K562 (cell line): ENCODE measurements at regions not wholly inside any gene's neighbourhood (a gene's known extent, or its start where the extent isn't known, plus 50 kb on each side); places are given as distances from the start of the nearest gene placed in this dataset.

Source experiments
- ATAC-seq: fragments of 200-7000 bp; cut with Tn5 transposase; 3 replicates; pipeline ENCODE4 v1.9.1; 2020; ENCODE audit warnings: moderate library complexity
- BruUV-seq: library from RNA; stranded (reverse); fragments of 400-500 nt; replicated peaks from 2 replicates; lab custom pipeline; 2021; lab: Mats Ljungman, UMichigan
- CTCF ChIA-PET: fragments of 300-600 bp; formaldehyde crosslinking; extraction: SDS; loops from one replicate; lab custom pipeline; 2021; ENCODE audit warnings: low intra/inter-chr PET ratio; lab: Yijun Ruan, JAX
- POLR2A ChIA-PET: fragments of 300-600, 350-650 bp; sonication (Branson Sonifier 250); formaldehyde crosslinking; extraction: SDS; loops from one replicate; lab custom pipeline; 2021; ENCODE audit warnings: antibody characterized with exemption, inconsistent platforms; lab: Yijun Ruan, JAX
- DNase-seq, 4 experiments: peaks; one replicate each; pipeline versions ENCODE4 v3.0.0 to v3.0.0-alpha.2; 2011 to 2018; ENCODE audit warnings: low spot score in 3 of 4, mixed read lengths in 3 of 4; ENCODE audit errors: extremely low read depth in 1 of 4
- FAIRE-seq: peaks from 2 replicates; lab custom pipeline; 2011; peaks lifted over from hg19 to GRCh38; lab: Jason Lieb, UNC
- H2AFZ ChIP-seq: 2 replicates; pipeline ENCODE4 v1.6.0; 2011; ENCODE audit warnings: low read depth, low read length, control low read depth, inconsistent platforms
- H3K27ac ChIP-seq: fragments of 200-600 bp; 3 replicates; pipeline ENCODE4 v1.8.0; 2011; ENCODE audit warnings: low read depth, mild to moderate bottlenecking, control low read depth, inconsistent platforms, low read length, moderate library complexity, mixed read lengths; ENCODE audit errors: extremely low read depth
- H3K27me3 ChIP-seq, 2 experiments: fragments of 300-600 bp in 1 of 2; 2 replicates in 1 of 2; 3 replicates in 1 of 2; pipeline versions ENCODE4 v1.6.0 to v1.8.0; 2011; ENCODE audit warnings: inconsistent platforms in 2 of 2, low read length in 2 of 2, mild to moderate bottlenecking in 1 of 2, mixed read lengths in 1 of 2, moderate library complexity in 1 of 2; ENCODE audit not compliant: control insufficient read depth in 2 of 2, insufficient read depth in 2 of 2
- H3K36me3 ChIP-seq: fragments of 300-600 bp; 3 replicates; pipeline ENCODE4 v1.8.0; 2011; ENCODE audit warnings: mild to moderate bottlenecking, low read length, inconsistent platforms; ENCODE audit not compliant: control insufficient read depth, insufficient read depth
- H3K4me1 ChIP-seq, 2 experiments: fragments of 200-600 bp in 1 of 2; replicated peaks in 1 of 2; 2 replicates in 1 of 2; 3 replicates in 1 of 2; pipeline versions ENCODE4 v1.5.1 to v1.8.0; 2011; ENCODE audit warnings: inconsistent platforms in 2 of 2, low read length in 2 of 2, mild to moderate bottlenecking in 1 of 2, mixed read lengths in 1 of 2, moderate library complexity in 1 of 2; ENCODE audit not compliant: control insufficient read depth in 2 of 2, insufficient read depth in 2 of 2
- H3K4me2 ChIP-seq: 2 replicates; pipeline ENCODE4 v1.6.1; 2011; ENCODE audit warnings: low read length, control low read depth, inconsistent platforms, mixed read lengths; ENCODE audit not compliant: insufficient read depth
- H3K4me3 ChIP-seq: fragments of 200-600 bp; sonication (generic), shearing (Covaris generic); 2 replicates; pipeline ENCODE4 v1.5.1; 2016; ENCODE audit warnings: control low read depth, inconsistent platforms
- H3K79me2 ChIP-seq: fragments of 200-600 bp; 3 replicates; pipeline ENCODE4 v1.8.0; 2011; ENCODE audit warnings: low read length, inconsistent platforms; ENCODE audit not compliant: control insufficient read depth, insufficient read depth
- H3K9ac ChIP-seq, 2 experiments: 2 replicates each; pipeline versions ENCODE4 v1.6.0 to v1.6.1; 2011; ENCODE audit warnings: low read depth in 2 of 2, low read length in 2 of 2, control low read depth in 1 of 2, inconsistent platforms in 1 of 2, mild to moderate bottlenecking in 1 of 2, mixed read lengths in 1 of 2; ENCODE audit not compliant: insufficient read depth in 1 of 2
- H3K9me1 ChIP-seq: one replicate; pipeline ENCODE4 v1.6.0; 2011; ENCODE audit warnings: inconsistent platforms, mild to moderate bottlenecking, low read length, moderate library complexity; ENCODE audit not compliant: control insufficient read depth, insufficient read depth
- H3K9me3 ChIP-seq: replicated peaks from 2 replicates; pipeline ENCODE4 v1.5.1; 2011; ENCODE audit warnings: low read depth, low read length, inconsistent platforms; ENCODE audit not compliant: control insufficient read depth, insufficient read depth
- H4K20me1 ChIP-seq: replicated peaks from 2 replicates; pipeline ENCODE4 v1.6.1; 2011; ENCODE audit warnings: low read length, inconsistent platforms, mixed read lengths; ENCODE audit not compliant: control insufficient read depth, insufficient read depth
- CTBP1 ChIP-seq: fragments of 450-650 bp; IDR thresholded peaks from 2 replicates; pipeline ENCODE4 v1.6.1; 2016; ENCODE audit warnings: borderline replicate concordance
- FOS ChIP-seq: IDR thresholded peaks from 3 replicates; pipeline ENCODE4 v1.6.1; 2011; ENCODE audit not compliant: insufficient read length; ENCODE audit errors: extremely low read depth
- MTF1 ChIP-seq: fragments of 250-450 bp; sonication (Bioruptor Pico); IDR thresholded peaks from 2 replicates; pipeline ENCODE4 v1.9.0; 2021; ENCODE audit warnings: moderate library complexity, mild to moderate bottlenecking, inconsistent platforms, borderline replicate concordance
- POLR2G ChIP-seq: fragments of 200-400 bp; formaldehyde crosslinking; IDR thresholded peaks from 2 replicates; pipeline ENCODE4 v1.6.1; 2017; ENCODE audit warnings: low read depth, mild to moderate bottlenecking, antibody characterized with exemption, low read length, moderate library complexity
- SMARCE1 ChIP-seq: fragments of 450-650 bp; IDR thresholded peaks from 2 replicates; pipeline ENCODE4 v1.7.1; 2016; ENCODE audit warnings: mild to moderate bottlenecking
- TGIF2 ChIP-seq: sonication (generic); formaldehyde crosslinking; IDR thresholded peaks from 2 replicates; pipeline ENCODE4 v1.8.1; 2022; ENCODE audit warnings: mild to moderate bottlenecking, missing genetic modification reagents, moderate library complexity
- ZNF12 ChIP-seq: sonication (generic); formaldehyde crosslinking; IDR thresholded peaks from 2 replicates; pipeline ENCODE4 v1.4.0; 2020; ENCODE audit warnings: mild to moderate bottlenecking, missing genetic modification reagents
- ZNF511 ChIP-seq: sonication (generic); formaldehyde crosslinking; IDR thresholded peaks from 2 replicates; pipeline ENCODE4 v1.8.0; 2022; ENCODE audit warnings: mild to moderate bottlenecking, missing genetic modification reagents
- WGBS: fragments of 100-300 bp; shearing (Covaris generic); methylation state at CpG from one replicate; pipeline ENCODE4 v1.1.6; 2016; ENCODE audit warnings: low coverage, mixed read lengths; ENCODE audit not compliant: insufficient coverage; ENCODE audit errors: missing lambda C conversion rate; 5-methylcytosine and 5-hydroxymethylcytosine counted together
- in situ Hi-C: fragments of 300-500 bp; cut with MboI; formaldehyde crosslinking; loops from 4 replicates; pipeline ENCODE4 v1.15.0; 2018; ENCODE audit warnings: inconsistent platforms, mixed read lengths
- intact Hi-C: fragments of 100-400 bp; cut with micrococcal nuclease; formaldehyde crosslinking; loops from 2 replicates; pipeline ENCODE4 v1.14.2; 2022

- Histone ChIP-seq H2AFZ (no peak overlapping the region), H3K36me3 (no peaks in the 10 kb centered on the region), H3K27ac (no peak overlapping the region), H3K4me2 (no peak overlapping the region), H3K79me2 (no peaks in the 10 kb centered on the region), H3K4me3 (no peak overlapping the region), H3K4me1 (no peaks in the 10 kb centered on the region), H4K20me1 (no peaks in the 10 kb centered on the region)
- FAIRE-seq = no peak
- in situ Hi-C loops = no loop called here
- ChIA-PET CTCF (no interaction called here), POLR2A (no interaction called here)
- no peak for ATAC-seq
- intact Hi-C loops = no loop called here
- BruUV-seq = no TSS peak
- TF ChIP-seq CTBP1 = no peak
- no peak for TF ChIP-seq ZNF511 (CRISPR knock-in tag)
- no peak for TF ChIP-seq FOS
- TF ChIP-seq MTF1 (CRISPR knock-in tag) = no peak
- TF ChIP-seq TGIF2 (CRISPR knock-in tag) = no peak
- TF ChIP-seq, all 486 proteins: peak for 0
- WGBS = 0% methylated on average over 3 of the region's 3 CpGs
- Histone ChIP-seq H3K9me1 (no peaks in the 10 kb centered on the region), H3K9ac (no peak overlapping the region), H3K27me3 (no peaks in the 10 kb centered on the region), H3K9me3 (no peaks in the 10 kb centered on the region)
- no peak for DNase-seq
Measured at GRCh38 chr13:71303144-71303543, 563.9 kb downstream of the DACH1 start.

GRCh38 chr13:71300602-71301001, 566.4 kb downstream of the DACH1 start:
- DNase-seq (no peak), ATAC-seq (no peak), FAIRE-seq (no peak)
- no TSS peak for BruUV-seq
- Histone ChIP-seq H2AFZ (no peak overlapping the region), H3K27ac (no peak overlapping the region), H3K27me3 (no peaks in the 10 kb centered on the region), H3K4me2 (no peak overlapping the region), H3K36me3 (no peaks in the 10 kb centered on the region), H3K4me3 (no peak overlapping the region), H3K9me1 (no peaks in the 10 kb centered on the region), H3K9ac (no peak overlapping the region), H4K20me1 (no peaks in the 10 kb centered on the region), H3K4me1 (no peaks in the 10 kb centered on the region), H3K79me2 (no peaks in the 10 kb centered on the region), H3K9me3 (no peaks in the 10 kb centered on the region)
- ChIA-PET POLR2A (no interaction called here), CTCF (no interaction called here)
- intact Hi-C loops = no loop called here
- in situ Hi-C loops = no loop called here
- TF ChIP-seq ZNF12 (CRISPR knock-in tag) (no peak), SMARCE1 (no peak), POLR2G (no peak)
